ENCODE measurements at regions not wholly inside any gene's neighbourhood (a gene's known extent, or its start where the extent isn't known, plus 50 kb on each side); places are given as distances from the start of the nearest gene placed in this dataset.
"Not testable (repeated sequence)": the region's sequence is repeated elsewhere in the genome, so short reads cannot be mapped to it uniquely, and the experiment has no call there.

GRCh38 chr7:101146-102046 is 91.0 kb upstream of the FAM20C start:
- no peak for DNase-seq

GRCh38 chr7:102047-102711 is 90.2 kb upstream of the FAM20C start:
- DNase-seq, result no peak

GRCh38 chr7:102721-103120 is 89.7 kb upstream of the FAM20C start:
- DNase-seq, result no peak

- DNase-seq, result not testable (repeated sequence)
These were observed 88.4 kb upstream of the FAM20C start for GRCh38 chr7:103981-104380.

GRCh38 chr7:105002-105401 is 87.4 kb upstream of the FAM20C start:
- no peak for DNase-seq

- DNase-seq, result no peak
These were observed 86.0 kb upstream of the FAM20C start for GRCh38 chr7:106356-106755.

- DNase-seq, result no peak
These were observed 85.1 kb upstream of the FAM20C start for GRCh38 chr7:107233-107632.

GRCh38 chr7:107907-108306 is 84.5 kb upstream of the FAM20C start:
- DNase-seq, result no peak

- DNase-seq, result no peak
These were observed 83.3 kb upstream of the FAM20C start for GRCh38 chr7:109094-109493.

GRCh38 chr7:109898-110556 is 82.3 kb upstream of the FAM20C start:
- no peak for DNase-seq

GRCh38 chr7:110557-111232 is 81.7 kb upstream of the FAM20C start:
- DNase-seq, result no peak

- DNase-seq, result no peak
These were observed 80.8 kb upstream of the FAM20C start for GRCh38 chr7:111591-111990.

- no peak for DNase-seq
These were observed 79.5 kb upstream of the FAM20C start for GRCh38 chr7:112881-113280.

- DNase-seq, result no peak
These were observed 77.0 kb upstream of the FAM20C start for GRCh38 chr7:115274-115911.

GRCh38 chr7:116188-116981 is 76.0 kb upstream of the FAM20C start:
- no peak for DNase-seq

GRCh38 chr7:117836-118614 is 74.3 kb upstream of the FAM20C start:
- no peak for DNase-seq

- no peak for DNase-seq
These were observed 73.6 kb upstream of the FAM20C start for GRCh38 chr7:118615-119391.

GRCh38 chr7:119392-120163 is 72.8 kb upstream of the FAM20C start:
- DNase-seq, result no peak
